ENCODE measurements at regions not wholly inside any gene's neighbourhood (a gene's known extent, or its start where the extent isn't known, plus 50 kb on each side); places are given as distances from the start of the nearest gene placed in this dataset.
A peak's percentile ranks its signal among the peaks of the same experiment; 100 is the strongest.

DNA sequence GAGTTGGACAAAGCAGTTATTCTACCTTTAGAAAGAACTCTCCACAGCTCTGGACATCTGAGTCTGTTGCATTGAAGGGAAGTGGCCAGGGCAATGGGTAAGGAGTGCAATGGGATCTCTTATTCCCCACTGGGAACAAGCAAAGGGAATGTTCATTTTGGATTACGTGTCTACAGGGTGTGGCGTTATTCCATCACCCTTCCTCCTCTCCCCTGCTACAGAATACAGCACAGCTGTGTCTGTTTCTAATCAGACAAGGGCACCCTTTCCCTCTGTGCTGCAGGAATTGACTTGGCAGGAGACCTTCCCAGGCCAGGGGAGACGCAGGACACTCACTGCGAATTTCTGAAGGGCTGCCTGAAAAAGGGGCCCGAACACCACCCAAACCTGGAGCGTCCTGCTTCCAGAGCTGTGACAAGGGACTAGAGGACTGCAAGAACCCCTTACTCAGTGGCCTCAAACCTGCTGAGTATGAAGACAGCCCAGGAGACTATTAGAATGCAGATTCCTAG, 163.6 kb upstream of the RAB4A start:
- ATAC-seq = no peak
- Histone ChIP-seq H3K4me1 (no peaks in the 10 kb centered on the region), H3K9me3 (no peaks in the 10 kb centered on the region), H3K4me3 (no peak overlapping the region), H3K27ac (no peak overlapping the region), H3K27me3 (ENCODE audit: low read depth) (no peaks in the 10 kb centered on the region), H3K36me3 (no peaks in the 10 kb centered on the region)
- TF ChIP-seq, protein P1, sequence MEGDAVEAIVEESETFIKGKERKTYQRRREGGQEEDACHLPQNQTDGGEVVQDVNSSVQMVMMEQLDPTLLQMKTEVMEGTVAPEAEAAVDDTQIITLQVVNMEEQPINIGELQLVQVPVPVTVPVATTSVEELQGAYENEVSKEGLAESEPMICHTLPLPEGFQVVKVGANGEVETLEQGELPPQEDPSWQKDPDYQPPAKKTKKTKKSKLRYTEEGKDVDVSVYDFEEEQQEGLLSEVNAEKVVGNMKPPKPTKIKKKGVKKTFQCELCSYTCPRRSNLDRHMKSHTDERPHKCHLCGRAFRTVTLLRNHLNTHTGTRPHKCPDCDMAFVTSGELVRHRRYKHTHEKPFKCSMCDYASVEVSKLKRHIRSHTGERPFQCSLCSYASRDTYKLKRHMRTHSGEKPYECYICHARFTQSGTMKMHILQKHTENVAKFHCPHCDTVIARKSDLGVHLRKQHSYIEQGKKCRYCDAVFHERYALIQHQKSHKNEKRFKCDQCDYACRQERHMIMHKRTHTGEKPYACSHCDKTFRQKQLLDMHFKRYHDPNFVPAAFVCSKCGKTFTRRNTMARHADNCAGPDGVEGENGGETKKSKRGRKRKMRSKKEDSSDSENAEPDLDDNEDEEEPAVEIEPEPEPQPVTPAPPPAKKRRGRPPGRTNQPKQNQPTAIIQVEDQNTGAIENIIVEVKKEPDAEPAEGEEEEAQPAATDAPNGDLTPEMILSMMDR (IDR thresholded peaks at IDR 0.05) = no peak
- no peak for DNase-seq
- intact Hi-C loops (cut with DNase I) = no loop called here

DNA sequence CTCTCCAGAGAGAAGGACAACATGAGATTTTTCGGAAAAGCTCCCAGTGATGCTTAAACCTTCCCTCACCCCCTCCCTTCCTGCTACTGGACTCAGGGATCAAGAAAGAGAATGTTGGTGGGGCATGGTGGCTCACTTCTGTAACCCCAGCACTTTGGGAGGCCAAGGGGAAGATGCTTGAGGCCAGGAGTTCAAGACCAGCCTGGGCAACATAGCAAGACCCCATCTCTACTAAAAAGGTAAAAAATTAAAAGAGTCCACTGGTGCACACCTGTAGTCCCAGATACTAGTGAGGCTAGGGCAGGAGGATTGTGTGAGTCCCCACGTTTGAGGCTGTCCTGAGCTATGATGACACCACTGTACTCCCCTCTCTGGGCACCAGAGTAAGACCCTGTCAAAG, 162.9 kb upstream of the RAB4A start:
- no peaks in the 10 kb centered on the region for H3K9me3 ChIP-seq
- ATAC-seq (no peak), DNase-seq (no peak)
- intact Hi-C loops (cut with DNase I) = no loop called here
- no peaks in the 10 kb centered on the region for H3K27me3 ChIP-seq (ENCODE audit: low read depth)
- TF ChIP-seq, protein P1 (IDR thresholded peaks at IDR 0.05) = no peak
- H3K4me3 ChIP-seq = no peak overlapping the region
- H3K27ac ChIP-seq = no peak overlapping the region
- H3K36me3 ChIP-seq = no peaks in the 10 kb centered on the region
- no peaks in the 10 kb centered on the region for H3K4me1 ChIP-seq

DNA sequence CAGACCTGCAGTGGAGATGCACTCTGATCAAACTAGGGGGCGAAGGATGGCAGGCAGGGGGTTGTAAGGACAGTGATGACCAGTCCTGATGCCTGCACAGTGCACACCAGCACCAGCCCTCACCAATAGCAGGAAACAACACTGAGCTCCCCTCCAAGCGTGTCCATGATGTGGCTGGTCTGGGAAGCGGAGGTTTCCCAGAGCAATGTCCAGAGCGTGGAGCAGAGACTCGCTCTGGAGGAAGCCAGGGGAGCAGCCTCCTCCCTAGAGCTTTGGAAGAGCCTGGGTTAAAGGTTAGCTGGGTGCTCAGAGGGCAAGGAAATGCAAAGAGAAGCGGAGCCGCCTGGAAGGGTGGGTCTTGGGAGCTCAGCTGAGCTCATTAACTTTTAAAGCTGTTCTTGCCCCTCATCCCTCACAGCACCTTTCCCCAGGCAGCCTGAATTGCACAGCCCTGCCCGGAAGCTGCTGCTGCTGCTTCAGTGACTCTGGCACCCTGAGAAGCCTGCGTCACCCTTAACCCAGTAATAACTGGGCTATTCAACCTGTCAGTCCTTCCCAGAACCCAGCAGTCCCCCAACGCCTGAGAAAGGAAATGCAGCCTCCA, 162.2 kb upstream of the RAB4A start:
- no peaks in the 10 kb centered on the region for H3K9me3 ChIP-seq
- no peaks in the 10 kb centered on the region for H3K27me3 ChIP-seq (ENCODE audit: low read depth)
- no peaks in the 10 kb centered on the region for H3K36me3 ChIP-seq
- no peaks in the 10 kb centered on the region for H3K4me1 ChIP-seq
- TF ChIP-seq, protein P1 (IDR thresholded peaks at IDR 0.05) = no peak
- intact Hi-C loops (cut with DNase I) = no loop called here
- H3K27ac ChIP-seq = no peak overlapping the region
- H3K4me3 ChIP-seq = no peak overlapping the region
- ATAC-seq = no peak
- no peak for DNase-seq

DNA sequence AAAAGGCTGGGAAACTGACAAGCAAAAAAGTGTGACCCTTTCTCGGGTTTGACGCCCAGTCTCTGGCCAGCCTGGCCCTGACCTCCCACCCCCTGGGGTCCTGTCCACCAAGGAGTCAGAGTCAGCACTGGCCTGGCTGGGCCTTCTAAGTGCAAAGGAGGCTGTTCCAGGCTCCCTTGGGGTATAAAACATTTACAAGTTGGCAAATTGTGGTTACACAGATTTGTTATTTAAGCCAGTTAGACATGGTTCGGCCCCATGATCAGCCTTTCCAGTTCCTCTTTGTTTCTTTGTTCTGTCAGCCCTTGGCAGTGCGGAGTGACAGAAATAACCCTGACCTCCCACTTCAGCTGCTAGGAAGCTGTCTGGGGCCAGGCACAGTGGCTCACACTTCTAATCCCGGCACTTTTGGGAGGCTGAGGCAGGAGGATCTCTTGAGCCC, 161.6 kb upstream of the RAB4A start:
- TF ChIP-seq, protein P1 (IDR thresholded peaks at IDR 0.05) = no peak
- Histone ChIP-seq H3K27me3 (ENCODE audit: low read depth) (no peaks in the 10 kb centered on the region), H3K4me3 (no peak overlapping the region), H3K4me1 (no peaks in the 10 kb centered on the region), H3K36me3 (no peaks in the 10 kb centered on the region), H3K27ac (no peak overlapping the region), H3K9me3 (no peaks in the 10 kb centered on the region)
- ATAC-seq = peak in 1 of 2 donors; percentile 29
- intact Hi-C loops (cut with DNase I) = no loop called here
- no peak for DNase-seq

DNA sequence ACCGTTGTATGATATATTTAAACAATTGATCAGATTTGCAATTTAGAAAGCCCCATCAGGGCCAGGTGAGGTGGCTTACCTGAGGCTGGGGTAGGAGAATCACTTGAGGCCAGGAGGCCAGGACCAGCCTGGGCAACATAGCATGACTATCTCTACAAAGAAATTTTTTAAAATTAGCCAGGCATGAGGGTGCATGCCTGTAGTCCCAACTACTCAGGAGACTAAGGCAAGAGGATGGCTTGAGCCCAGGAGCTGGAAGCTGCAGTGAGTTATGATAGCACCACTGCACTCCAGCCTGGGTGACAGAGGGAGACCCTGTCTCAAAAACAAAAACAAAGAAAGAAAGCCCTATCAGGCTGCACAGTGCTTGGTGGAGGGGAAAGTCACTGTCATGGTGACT, 159.9 kb upstream of the RAB4A start:
- ATAC-seq (no peak), DNase-seq (no peak)
- Histone ChIP-seq H3K27ac (no peak overlapping the region), H3K4me3 (no peak overlapping the region), H3K9me3 (no peaks in the 10 kb centered on the region), H3K4me1 (no peaks in the 10 kb centered on the region), H3K27me3 (ENCODE audit: low read depth) (no peaks in the 10 kb centered on the region), H3K36me3 (no peaks in the 10 kb centered on the region)
- TF ChIP-seq, protein P1 (IDR thresholded peaks at IDR 0.05) = no peak
- intact Hi-C loops (cut with DNase I) = no loop called here

Data from lower lobe of right lung (tissue), 2 donors.